Left forelimb (tissue), 1 donor: ENCODE measurements at regions not wholly inside any gene's neighbourhood (a gene's known extent, or its start where the extent isn't known, plus 50 kb on each side); places are given as distances from the start of the nearest gene placed in this dataset.

ENCODE experiments used
- DNase-seq: peaks from one replicate; pipeline ENCODE4 v3.0.0-alpha.2; 2018; ENCODE audit warnings: low spot score

DNA sequence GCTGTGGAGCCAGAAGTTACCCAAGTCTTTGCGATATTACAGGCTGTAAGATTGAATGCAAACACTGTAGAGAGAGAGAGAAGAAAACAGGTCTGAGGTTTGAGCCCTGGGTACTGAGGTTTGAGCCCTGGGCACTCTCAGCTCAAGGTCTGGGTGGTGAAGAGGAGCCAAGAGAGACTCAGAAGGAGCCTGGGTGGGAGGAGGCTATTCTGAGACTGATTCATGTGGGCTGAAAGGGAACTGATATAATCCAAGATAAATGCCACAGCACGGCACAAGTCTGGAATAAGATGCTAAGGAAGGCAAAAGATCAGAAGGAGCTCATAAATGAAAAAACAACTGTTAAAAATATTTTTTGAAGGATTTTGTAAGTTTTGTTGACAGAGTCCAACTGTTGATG is 407.6 kb upstream of the HS6ST1 start:
- DNase-seq: no peak

DNA sequence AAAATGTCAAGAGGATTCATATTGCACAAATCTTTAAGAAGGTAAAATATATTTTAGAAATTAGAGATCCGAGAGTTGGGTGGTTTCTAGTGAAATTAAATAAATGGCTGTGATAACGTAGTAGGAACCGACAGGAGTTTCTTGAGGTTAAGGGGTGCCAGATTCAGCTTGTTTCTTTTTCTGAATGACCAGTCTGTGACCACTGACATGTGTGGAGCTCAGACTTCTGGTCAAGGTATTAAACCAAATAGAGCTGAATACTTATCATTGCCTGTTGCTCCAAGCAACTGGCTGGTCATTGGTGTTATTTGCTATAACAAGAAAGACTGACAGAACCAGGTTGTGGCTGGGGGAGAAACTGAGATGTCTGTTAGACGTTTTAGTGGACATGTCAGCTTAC is 408.2 kb upstream of the HS6ST1 start:
- no peak for DNase-seq

DNA sequence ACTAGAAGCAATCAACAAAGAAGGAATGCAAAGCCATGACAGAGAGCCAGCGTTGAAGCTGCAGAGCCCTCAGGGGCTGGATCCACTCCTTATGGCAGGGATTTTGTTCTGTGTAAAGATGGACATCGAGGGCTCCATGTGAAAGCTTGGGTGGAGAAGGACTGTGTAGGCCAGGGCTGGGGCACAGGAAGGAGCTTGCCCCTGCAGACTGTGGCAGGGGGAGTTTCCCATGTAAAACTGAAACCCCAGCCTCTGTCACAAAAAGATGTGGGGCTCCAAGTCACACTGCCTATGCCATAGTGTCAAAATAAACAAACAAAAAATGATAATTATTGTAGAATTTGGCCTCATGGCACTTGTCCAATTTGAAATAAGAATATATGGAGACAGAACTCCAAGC is 408.7 kb upstream of the HS6ST1 start:
- DNase-seq: no peak

DNA sequence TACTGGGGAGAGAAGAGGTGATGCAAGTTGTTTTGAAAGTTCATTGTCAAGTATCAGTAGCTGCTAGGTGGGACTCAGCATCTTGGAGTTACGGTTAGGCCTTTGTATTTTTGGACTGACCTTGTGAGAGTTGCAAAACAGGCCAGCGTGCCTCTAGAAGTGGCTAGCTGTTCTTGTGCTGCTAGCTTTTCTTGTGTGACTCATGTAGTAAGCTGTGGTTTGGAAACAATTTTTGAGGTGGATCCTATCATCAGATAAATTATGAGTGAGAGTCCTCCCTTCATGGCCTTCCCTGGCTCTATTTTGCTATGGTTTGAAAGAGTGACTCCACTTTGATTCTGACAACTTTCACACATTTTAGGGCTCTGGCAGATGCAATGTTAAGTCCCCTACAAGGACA is 409.2 kb upstream of the HS6ST1 start:
- DNase-seq: no peak

DNA sequence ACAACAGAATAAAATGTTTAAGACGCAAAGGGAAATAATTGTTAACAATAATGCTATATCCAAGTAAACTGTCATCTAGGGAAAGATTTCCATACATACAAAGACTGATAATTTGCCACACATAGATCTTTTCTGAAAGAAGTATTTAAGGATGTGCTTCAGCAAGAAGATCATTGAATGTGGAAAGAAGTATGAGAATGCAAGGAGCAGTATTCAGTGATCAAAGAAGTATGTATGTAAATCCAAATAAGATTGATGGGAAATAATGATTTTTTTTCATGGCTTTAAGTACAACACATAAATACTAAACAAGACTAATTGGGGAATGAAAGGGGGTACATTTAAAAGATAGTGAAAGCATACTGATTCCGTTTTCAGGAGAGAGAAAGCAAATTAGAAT is 410.4 kb upstream of the HS6ST1 start:
- DNase-seq: no peak

DNA sequence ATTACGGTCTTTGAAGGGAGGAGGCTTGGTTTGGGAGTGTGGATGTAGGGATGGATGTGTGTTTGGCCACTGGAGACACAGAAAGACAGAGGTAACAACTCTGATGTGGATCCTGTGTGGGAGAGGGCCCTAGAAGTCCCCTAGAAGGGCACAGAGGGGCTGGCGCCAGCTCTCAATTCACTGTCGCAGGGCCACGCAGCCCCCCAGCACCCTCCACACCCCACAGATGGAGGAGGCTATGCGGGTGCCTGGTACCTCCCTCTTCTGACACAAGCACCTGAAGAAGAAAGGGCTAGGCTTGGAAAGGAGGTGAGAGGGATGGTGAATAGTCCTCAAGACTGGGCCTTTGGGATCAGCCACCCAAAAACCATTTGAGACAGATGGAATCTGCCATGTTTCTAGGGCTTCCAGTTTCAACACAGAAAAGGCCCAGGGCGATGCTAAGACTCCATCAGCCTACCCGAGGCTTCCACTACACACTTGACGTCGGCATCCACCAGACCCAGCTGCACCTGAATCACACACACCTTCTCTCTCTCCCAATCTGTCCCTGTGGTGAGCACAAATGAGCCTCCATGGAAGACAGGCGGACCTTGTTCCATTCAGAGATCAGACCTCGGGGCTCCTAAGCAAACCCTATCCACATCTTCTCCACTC is 413.5 kb upstream of the HS6ST1 start:
- no peak for DNase-seq

DNA sequence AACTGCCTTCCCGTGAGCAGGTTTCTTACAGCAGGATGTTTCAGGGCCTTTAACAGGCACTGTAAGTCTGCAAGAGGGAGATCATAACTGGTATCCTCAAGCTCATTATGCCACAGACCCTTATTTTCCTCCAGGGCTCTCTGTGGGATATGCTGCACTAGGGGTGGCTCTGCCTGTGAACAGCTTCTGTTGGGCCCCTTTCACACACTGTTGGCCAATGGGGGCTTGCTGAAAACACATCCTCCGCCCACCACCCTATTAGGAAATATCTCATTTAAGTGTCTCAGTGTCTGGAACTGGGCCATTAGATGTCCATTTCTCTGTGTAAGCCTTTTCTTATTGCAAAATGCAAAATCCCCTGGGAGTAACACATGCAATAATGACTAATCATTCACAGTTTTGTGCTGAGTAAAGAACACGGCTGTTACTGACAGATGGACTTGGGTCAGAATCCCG is 414.3 kb upstream of the HS6ST1 start:
- no peak for DNase-seq

DNA sequence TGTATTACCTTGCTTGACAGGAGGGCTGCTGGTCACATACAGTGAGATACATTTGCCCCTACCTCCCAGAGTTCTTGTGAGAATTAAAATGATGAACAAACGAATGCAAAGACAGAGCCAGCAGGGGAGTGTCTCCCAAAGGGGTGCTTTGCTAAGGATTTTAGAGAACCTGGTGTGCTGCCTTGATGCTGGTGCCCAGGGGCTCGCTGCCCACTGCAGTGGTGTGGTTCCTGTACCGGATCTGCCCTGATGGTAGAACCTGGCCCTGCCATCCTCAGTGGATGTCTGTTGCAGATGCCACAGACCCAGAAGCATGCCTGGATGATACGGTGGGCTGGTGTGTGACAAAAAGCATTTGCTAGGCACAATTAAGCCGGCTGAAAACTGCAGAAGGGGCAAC is 414.8 kb upstream of the HS6ST1 start:
- DNase-seq: no peak

DNA sequence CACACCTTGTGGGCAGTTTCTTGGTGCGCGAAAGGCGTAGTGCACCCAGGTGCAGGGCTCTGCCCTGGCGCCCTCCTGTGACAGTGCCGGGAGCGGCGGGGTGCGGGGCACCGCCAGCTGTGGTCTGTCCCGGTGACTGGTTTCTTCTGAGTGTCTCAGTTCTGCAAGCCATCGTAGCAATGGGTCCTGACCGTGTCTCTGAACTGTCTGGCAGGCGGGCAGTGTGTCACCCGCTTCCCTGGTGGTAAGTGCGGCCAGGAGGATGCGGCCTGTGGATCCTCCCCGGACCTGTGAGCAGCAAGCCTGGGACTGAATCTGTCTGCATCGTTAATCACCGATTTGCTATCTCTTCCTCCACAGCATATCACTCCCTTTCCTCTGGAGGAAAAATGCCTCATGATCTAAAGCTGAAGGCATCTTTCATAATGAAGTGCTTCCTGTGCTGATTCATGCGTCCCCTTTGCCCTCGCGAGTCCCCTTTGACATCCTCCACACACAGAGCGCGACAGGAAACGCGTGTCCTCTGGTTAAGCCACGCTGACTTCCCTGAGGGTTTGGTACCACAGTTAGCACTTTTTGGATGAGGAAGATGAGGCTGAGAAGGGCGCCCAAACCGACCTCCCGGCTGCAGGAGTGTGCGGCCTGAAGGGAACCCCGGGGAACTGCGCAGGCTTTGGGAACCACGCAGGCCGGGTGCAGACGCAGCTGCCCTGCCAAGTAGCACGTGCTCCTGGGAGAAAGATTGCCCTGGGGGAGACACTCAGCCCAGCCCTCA is 416.0 kb upstream of the HS6ST1 start:
- no peak for DNase-seq

DNA sequence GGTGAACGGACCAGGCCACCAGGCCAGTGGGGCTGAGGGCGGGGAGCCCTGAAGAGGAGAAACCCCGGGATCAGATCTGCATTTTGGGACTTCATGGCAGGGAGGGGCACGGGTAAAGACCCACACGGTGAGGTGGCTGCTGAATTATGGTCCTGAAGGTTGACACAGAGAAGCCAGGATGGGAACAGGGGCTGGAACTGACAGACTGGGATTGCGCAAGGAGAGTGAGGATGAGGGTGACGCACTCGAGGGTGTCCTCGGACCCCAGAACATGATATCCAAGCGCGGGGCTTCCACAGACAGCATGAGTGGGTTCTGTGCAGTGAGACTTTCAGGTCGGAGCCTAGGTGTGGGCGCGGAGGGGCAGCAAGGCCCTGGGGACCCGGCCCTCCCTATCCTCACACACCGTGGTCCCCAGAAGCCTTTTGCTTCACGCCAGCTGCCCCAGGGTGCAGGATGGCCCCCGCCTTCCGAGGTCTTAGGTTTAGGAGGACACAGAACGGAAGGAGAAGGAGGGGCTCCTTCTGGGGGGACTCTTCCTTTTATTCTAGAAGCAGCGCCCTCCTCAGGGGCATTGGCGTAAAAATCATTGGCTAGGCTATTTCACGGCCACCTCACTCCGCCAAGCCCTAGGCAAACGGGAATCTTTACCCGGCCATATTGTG is 416.8 kb upstream of the HS6ST1 start:
- DNase-seq: no peak

DNA sequence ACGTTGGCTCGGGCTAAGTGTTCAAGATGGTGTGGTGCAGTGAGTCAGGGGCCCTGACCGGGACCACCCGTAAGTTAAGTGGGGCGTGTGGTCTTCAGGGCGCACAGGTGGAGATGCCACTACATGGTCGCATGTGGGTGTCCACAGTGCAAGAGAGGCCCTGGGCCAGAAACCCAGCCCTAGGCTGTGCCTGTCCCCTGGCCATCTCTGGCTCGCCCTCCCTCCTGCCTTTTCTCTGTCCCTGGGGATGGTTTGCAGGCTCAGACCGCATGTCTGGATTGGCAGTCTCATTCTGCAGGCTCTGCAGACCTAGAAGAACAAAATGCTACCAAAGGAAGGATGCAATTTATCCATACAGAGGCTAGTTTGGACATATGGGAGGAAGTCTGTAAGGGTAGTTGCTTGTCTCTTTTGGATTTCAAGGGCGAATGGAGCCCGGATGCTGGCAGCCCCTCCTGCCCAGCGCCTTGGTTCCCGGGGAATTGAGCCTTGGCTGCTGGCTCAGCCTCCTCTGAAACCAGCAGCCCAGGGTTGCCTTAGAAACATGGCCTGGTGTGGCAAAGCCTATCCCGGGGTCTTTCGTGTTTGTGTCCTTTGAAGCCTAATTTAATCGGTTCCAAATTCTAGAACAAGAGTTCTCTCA is 417.5 kb upstream of the HS6ST1 start:
- DNase-seq: no peak

DNA sequence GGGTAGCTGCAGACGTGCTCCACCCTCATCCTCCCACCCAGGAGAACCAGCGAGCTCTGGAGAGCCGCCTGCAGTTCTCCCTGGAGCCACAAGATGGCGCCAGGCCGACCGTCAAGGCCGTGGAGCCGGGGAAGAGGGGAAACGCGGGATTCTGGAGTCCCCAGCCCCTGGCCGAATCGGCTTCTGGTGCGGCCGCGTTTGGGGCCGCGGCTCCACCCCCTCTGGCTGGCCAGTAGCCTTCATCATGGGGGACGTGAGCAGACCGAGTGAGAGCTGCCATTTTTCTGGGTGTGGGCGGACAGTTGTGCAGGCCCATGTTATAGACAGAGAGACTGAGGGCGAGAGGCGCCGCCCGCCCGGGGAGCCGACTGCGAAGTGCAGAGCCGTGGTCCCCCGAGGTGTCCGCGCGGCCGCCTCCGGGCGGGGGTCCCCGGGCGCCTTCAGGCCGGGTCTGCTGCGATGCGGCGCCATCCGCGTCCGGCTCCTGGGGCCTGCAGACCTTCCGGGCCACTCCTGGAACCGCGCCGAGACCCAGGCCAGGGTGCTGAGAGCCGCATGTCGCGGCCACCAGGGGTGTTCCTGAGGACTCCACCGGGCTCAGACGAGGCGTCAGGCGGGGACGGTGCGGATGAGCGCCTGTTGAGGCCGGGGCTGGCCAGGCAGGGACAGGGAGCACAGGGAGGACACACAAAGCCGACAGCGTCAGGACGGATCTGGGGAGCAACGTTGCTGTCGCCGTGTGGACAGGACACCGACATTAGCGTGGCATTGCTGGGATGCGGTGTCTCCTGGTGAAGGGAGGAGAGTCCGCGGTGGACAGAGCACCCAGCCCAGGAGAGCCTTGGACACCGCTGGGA is 418.2 kb upstream of the HS6ST1 start:
- DNase-seq: peak; percentile 90

DNA sequence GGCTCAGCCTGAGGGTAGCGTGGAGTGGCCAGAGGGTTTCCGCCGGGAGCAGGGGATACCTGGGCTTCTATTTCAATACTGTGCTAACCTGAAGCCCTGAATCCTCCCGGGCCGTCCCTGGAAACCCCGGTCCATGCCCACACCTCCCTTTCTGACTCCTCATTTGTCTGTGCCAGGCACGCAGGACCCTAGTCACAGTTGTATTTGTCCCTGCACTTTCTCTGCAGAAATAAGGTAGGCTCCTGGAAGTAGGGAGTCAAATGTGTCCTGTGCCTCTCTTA is 418.8 kb upstream of the HS6ST1 start:
- DNase-seq: no peak

DNA sequence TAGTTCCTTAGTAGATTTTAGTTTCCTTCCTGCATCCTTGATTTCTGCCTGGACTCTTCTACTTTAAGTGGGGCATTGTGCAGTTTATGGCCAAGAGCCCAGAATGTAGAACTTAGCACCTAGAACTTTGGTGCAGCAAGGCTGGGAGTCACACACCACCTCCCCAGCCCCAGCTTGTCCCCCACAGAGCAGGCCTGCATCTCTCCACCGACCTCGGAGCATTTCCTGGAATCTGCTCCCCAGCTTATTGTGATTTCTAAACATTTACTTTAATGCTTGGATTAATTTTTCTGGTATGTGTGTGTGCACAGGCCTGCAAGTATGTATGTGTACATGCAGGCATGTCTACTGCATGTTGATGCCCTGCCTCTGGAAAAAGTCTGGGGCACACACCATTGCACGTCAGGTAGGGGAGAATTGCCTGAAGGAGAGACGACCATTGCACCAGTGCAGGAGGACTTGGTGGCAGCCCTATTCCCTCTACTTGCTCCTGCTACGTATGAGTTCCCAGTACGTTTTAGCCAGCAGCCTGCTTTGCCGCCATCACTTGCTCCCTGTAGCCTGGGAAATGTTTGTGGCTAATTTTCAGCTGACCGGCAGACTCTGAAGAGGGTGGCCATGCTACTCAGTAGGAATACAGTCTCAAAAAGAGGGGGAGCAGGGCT is 419.9 kb upstream of the HS6ST1 start:
- no peak for DNase-seq

DNA sequence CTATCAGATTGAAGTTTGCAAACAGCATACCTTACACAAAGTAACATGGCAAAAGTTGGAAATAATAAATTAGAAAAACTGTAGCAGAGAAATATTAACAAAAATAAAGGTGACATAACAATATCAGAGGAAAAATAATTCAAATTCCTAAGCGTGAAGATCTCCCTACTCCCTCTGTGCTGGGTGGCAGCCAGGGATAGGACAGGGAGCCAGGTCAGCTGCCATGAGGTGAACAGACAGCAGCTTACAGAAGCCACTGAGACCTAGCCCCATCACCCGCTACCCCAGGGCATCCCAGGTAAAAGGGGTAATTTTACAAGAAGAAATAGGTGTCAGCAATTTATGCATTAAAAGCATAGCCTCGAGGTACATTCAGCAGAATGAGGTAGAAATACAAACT is 423.8 kb upstream of the HS6ST1 start:
- no peak for DNase-seq

DNA sequence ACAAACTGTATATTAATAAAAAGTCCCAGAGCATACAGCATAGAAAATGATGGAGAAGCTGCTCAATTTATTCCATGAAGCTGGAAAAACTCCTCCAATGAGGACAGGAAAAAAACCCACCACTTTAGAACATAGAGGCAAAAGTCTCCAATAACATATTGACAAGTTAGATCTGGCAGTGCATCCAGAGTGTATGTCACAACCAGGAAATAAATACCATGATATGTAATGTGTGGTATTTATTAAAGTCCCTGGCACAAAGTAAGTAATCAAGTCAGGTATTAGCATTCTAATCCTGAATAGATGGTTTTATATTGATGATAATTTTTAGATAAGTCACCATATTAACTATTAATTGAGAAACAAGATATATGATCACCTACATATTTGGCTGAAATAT is 427.3 kb upstream of the HS6ST1 start:
- no peak for DNase-seq

DNA sequence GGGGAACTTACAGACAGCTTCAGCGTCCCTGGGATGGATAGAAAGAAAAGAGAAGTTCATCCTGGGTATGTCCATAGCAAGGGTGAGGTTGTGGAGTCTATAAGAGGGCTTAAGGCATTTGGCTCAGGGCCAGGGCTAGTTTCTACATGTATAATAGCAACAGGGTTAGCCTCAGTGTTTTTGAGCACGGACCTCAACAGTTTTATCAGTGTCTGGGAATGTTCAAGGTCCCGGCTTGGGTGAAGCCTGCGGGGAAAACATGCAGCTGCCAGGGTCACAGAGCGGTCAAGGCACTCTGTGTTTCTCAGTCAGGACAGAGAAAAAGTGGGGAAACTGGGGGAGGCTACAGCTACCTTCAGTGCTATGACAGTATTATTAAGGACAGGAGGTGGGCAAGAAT is 427.7 kb upstream of the HS6ST1 start:
- no peak for DNase-seq

DNA sequence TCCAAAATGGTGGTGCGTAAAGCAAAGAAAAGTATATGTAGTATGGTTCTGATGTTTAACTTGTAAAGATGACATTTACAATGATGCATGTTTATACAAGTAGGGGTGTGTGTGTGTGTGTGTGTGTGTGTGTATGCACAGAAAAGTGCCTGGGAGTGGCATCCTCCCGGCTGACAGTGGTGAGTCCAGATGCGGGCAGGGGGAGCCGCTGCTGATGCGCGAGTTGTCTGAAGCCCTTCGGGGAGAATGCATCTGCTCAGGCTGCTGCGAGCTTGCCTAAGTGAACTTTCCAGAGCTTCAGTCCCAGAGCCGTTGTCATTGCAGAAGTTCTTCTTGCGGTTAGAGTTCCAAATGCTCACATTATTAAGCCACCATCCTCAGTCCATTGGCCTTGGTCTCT is 429.7 kb upstream of the HS6ST1 start:
- DNase-seq: no peak

DNA sequence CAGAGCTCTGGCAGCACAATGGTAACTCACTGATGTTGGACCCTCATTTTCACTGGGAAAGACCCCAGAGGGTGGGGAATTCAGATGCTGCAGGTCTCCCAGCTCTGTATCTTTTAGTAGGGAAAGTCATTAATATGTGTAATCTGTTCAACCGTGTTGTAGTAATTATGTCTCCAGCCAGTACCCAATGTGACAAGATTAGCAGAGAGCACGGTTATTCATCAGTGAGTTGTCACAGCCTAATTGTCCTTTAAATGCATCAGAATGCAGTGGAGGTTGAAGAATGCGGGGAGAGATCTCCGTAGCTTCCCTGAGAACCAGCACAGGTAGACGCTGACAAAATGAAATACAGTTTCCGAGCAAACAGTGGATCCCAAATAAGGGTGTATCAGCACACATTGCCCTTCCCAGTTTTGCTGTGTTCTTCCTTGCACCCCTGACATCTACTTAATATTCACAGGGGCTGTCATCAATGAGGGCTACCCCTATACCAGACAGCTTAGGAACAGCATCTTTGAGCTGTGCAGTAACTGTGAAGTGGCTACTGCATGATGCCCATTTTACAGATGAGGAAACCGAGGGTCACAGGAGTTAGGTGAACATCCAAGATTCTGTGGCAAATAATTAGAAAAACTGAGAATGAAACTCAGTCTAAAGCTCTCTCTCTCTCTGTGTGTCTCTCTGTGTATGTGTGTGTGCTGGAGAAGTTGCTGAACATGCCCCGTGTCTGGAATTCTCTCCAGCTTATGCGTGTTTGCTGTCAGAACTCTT is 430.4 kb upstream of the HS6ST1 start:
- no peak for DNase-seq

DNA sequence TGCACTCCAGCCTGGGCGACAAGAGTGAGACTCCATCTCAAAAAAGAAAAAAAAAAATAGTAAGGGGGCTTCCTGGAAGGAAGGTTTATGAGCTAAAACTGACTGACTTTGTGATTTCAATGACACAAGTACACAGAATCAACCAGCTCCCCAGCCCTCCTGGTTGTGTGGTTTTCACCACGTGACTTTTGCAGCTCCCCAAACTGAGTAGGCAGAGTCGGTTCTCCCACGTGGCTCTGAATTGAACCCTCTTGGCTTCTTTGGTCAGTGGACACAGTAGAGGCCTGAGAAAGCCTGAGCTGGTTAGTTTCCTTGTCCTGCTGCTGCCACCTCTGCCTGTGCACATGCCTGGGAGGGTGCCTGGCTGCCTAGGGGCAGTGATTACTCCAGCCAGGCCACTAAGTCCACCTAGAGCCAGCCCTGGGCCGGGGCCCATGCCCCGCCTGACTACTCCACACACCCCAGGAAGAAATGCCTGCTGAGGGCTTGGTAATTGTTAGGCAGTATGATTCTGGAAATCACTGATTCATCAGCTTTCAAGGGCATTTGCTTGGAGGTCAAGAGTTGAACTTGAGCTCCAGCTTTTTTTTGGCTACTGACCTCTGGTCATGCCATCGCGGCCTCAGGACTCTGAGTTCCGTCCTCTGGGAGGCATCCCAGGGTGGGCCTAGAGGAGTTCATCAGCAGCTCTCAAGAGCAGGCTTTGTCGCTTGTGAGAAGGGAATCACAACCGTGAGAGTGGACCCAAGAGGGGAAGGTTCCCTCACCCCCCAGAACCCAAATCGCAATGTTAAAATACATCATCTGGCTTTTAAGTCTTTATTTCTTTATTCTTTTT is 431.9 kb upstream of the HS6ST1 start:
- DNase-seq: no peak
